Right atrium auricular region (tissue), 2 donors: ENCODE measurements at regions not wholly inside any gene's neighbourhood (a gene's known extent, or its start where the extent isn't known, plus 50 kb on each side); places are given as distances from the start of the nearest gene placed in this dataset.
"Not testable (repeated sequence)": the region's sequence is repeated elsewhere in the genome, so short reads cannot be mapped to it uniquely, and the experiment has no call there.

Experiments
- DNase-seq: peaks from one replicate; pipeline ENCODE4 v3.0.0-alpha.2; 2019; ENCODE audit warnings: low spot score
- H3K27ac ChIP-seq, 2 donors: fragments of 200-600 bp; sonication (generic); 1 replicate in 1 of 2; 2 replicates in 1 of 2; pipeline ENCODE4 v1.5.1; 2016 to 2019
- H3K27me3 ChIP-seq, 2 donors: fragments of 200-600 bp; sonication (generic); one replicate each; pipeline versions ENCODE4 v1.5.1 to v1.6.0; 2017 to 2019
- H3K36me3 ChIP-seq: fragments of 200-600 bp; sonication (generic); one replicate; pipeline ENCODE4 v1.5.1; 2016
- H3K4me1 ChIP-seq, 2 donors: fragments of 200-600 bp; sonication (generic); one replicate each; pipeline versions ENCODE4 v1.5.1 to v1.6.0; 2017 to 2019
- H3K4me3 ChIP-seq, 2 donors: fragments of 200-600 bp; sonication (generic); 1 replicate in 1 of 2; 2 replicates in 1 of 2; pipeline ENCODE4 v1.5.1; 2017 to 2019; ENCODE audit warnings: mild to moderate bottlenecking in 1 of 2, moderate library complexity in 1 of 2
- H3K9me3 ChIP-seq, 2 donors: fragments of 200-600 bp; sonication (generic); one replicate each; pipeline ENCODE4 v1.5.1; 2019
- CTCF ChIP-seq, 2 donors: fragments of 200-600 bp; sonication (generic); IDR thresholded peaks; one replicate each; pipeline ENCODE4 v1.5.1; 2019; ENCODE audit warnings: antibody characterized with exemption in 2 of 2

- no peaks in the 10 kb centered on the region for H3K9me3 ChIP-seq
- TF ChIP-seq CTCF (IDR thresholded peaks at IDR 0.05) = no peak
- no peaks in the 10 kb centered on the region for H3K27me3 ChIP-seq
- no peak overlapping the region for H3K4me3 ChIP-seq
- no peaks in the 10 kb centered on the region for H3K36me3 ChIP-seq
- DNase-seq = no peak
- no peaks in the 10 kb centered on the region for H3K4me1 ChIP-seq
- H3K27ac ChIP-seq = no peak overlapping the region
These were observed 99.3 kb upstream of the CTBP2 start for GRCh38 chr10:125259651-125260050.

GRCh38 chr10:125258676-125259075, 98.3 kb upstream of the CTBP2 start:
- no peak overlapping the region for H3K4me3 ChIP-seq
- no peaks in the 10 kb centered on the region for H3K36me3 ChIP-seq
- H3K27ac ChIP-seq = no peak overlapping the region
- H3K9me3 ChIP-seq = no peaks in the 10 kb centered on the region
- H3K4me1 ChIP-seq = no peaks in the 10 kb centered on the region
- no peaks in the 10 kb centered on the region for H3K27me3 ChIP-seq
- no peak for DNase-seq
- no peak for TF ChIP-seq CTCF (IDR thresholded peaks at IDR 0.05)

- DNase-seq = no peak
- H3K9me3 ChIP-seq = no peaks in the 10 kb centered on the region
- TF ChIP-seq CTCF (IDR thresholded peaks at IDR 0.05) = no peak
- no peaks in the 10 kb centered on the region for H3K36me3 ChIP-seq
- no peaks in the 10 kb centered on the region for H3K4me1 ChIP-seq
- no peaks in the 10 kb centered on the region for H3K27me3 ChIP-seq
- no peak overlapping the region for H3K4me3 ChIP-seq
- no peak overlapping the region for H3K27ac ChIP-seq
These were observed 97.3 kb upstream of the CTBP2 start for GRCh38 chr10:125257521-125258108.

- DNase-seq = no peak
- Histone ChIP-seq H3K4me3 (no peak overlapping the region), H3K4me1 (no peaks in the 10 kb centered on the region), H3K9me3 (peaks cover 3 to 9% of the 10 kb centered on the region in 2 donors), H3K27me3 (no peaks in the 10 kb centered on the region), H3K27ac (no peak overlapping the region), H3K36me3 (no peaks in the 10 kb centered on the region)
- TF ChIP-seq CTCF (IDR thresholded peaks at IDR 0.05) = no peak
These were observed 95.7 kb upstream of the CTBP2 start for GRCh38 chr10:125256026-125256425.

GRCh38 chr10:125252937-125253336, 92.6 kb upstream of the CTBP2 start:
- H3K36me3 ChIP-seq = no peaks in the 10 kb centered on the region
- TF ChIP-seq CTCF (IDR thresholded peaks at IDR 0.05) = no peak
- H3K4me1 ChIP-seq = no peaks in the 10 kb centered on the region
- H3K27me3 ChIP-seq = no peaks in the 10 kb centered on the region
- no peak for DNase-seq
- no peak overlapping the region for H3K4me3 ChIP-seq
- H3K27ac ChIP-seq = no peak overlapping the region
- peaks cover 3 to 10% of the 10 kb centered on the region in 2 donors for H3K9me3 ChIP-seq

GRCh38 chr10:125250834-125251233, 90.5 kb upstream of the CTBP2 start:
- not testable (repeated sequence) for H3K27me3 ChIP-seq, H3K36me3 ChIP-seq, H3K4me3 ChIP-seq, H3K27ac ChIP-seq, DNase-seq, H3K4me1 ChIP-seq
- H3K9me3 ChIP-seq = peaks cover 3 to 10% of the 10 kb centered on the region in 2 donors
